ENCODE measurements at regions not wholly inside any gene's neighbourhood (a gene's known extent, or its start where the extent isn't known, plus 50 kb on each side); places are given as distances from the start of the nearest gene placed in this dataset.

GRCh38 chr16:85222155-85222863, 110.0 kb upstream of the CIBAR2 start (continued):
- TF ChIP-seq, protein P1, sequence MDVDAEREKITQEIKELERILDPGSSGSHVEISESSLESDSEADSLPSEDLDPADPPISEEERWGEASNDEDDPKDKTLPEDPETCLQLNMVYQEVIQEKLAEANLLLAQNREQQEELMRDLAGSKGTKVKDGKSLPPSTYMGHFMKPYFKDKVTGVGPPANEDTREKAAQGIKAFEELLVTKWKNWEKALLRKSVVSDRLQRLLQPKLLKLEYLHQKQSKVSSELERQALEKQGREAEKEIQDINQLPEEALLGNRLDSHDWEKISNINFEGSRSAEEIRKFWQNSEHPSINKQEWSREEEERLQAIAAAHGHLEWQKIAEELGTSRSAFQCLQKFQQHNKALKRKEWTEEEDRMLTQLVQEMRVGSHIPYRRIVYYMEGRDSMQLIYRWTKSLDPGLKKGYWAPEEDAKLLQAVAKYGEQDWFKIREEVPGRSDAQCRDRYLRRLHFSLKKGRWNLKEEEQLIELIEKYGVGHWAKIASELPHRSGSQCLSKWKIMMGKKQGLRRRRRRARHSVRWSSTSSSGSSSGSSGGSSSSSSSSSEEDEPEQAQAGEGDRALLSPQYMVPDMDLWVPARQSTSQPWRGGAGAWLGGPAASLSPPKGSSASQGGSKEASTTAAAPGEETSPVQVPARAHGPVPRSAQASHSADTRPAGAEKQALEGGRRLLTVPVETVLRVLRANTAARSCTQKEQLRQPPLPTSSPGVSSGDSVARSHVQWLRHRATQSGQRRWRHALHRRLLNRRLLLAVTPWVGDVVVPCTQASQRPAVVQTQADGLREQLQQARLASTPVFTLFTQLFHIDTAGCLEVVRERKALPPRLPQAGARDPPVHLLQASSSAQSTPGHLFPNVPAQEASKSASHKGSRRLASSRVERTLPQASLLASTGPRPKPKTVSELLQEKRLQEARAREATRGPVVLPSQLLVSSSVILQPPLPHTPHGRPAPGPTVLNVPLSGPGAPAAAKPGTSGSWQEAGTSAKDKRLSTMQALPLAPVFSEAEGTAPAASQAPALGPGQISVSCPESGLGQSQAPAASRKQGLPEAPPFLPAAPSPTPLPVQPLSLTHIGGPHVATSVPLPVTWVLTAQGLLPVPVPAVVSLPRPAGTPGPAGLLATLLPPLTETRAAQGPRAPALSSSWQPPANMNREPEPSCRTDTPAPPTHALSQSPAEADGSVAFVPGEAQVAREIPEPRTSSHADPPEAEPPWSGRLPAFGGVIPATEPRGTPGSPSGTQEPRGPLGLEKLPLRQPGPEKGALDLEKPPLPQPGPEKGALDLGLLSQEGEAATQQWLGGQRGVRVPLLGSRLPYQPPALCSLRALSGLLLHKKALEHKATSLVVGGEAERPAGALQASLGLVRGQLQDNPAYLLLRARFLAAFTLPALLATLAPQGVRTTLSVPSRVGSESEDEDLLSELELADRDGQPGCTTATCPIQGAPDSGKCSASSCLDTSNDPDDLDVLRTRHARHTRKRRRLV (CRISPR knock-in tag; IDR thresholded peaks at IDR 0.05) = no peak
- TF ChIP-seq PAWR (CRISPR knock-in tag; IDR thresholded peaks at IDR 0.05; ENCODE audit: borderline replicate concordance) (no peak), MIXL1 (CRISPR knock-in tag; IDR thresholded peaks at IDR 0.05) (no peak), SALL1 (CRISPR knock-in tag; IDR thresholded peaks at IDR 0.05) (no peak), HOXA9 (CRISPR knock-in tag; IDR thresholded peaks at IDR 0.05; ENCODE audit: borderline replicate concordance) (no peak), GPBP1L1 (CRISPR knock-in tag; IDR thresholded peaks at IDR 0.05) (no peak), ZNF564 (CRISPR knock-in tag; IDR thresholded peaks at IDR 0.05) (no peak), CENPX (CRISPR knock-in tag; IDR thresholded peaks at IDR 0.05) (no peak), ZNF850 (CRISPR knock-in tag; conservative IDR thresholded peaks at IDR 0.05) (no peak), ZNF724P (CRISPR knock-in tag; IDR thresholded peaks at IDR 0.05; ENCODE audit: borderline replicate concordance) (no peak), ZNF7 (CRISPR knock-in tag; IDR thresholded peaks at IDR 0.05) (no peak)
- TF ChIP-seq, protein P2, sequence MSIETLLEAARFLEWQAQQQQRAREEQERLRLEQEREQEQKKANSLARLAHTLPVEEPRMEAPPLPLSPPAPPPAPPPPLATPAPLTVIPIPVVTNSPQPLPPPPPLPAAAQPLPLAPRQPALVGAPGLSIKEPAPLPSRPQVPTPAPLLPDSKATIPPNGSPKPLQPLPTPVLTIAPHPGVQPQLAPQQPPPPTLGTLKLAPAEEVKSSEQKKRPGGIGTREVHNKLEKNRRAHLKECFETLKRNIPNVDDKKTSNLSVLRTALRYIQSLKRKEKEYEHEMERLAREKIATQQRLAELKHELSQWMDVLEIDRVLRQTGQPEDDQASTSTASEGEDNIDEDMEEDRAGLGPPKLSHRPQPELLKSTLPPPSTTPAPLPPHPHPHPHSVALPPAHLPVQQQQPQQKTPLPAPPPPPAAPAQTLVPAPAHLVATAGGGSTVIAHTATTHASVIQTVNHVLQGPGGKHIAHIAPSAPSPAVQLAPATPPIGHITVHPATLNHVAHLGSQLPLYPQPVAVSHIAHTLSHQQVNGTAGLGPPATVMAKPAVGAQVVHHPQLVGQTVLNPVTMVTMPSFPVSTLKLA (IDR thresholded peaks at IDR 0.05) = no peak
- TF ChIP-seq, protein P3, sequence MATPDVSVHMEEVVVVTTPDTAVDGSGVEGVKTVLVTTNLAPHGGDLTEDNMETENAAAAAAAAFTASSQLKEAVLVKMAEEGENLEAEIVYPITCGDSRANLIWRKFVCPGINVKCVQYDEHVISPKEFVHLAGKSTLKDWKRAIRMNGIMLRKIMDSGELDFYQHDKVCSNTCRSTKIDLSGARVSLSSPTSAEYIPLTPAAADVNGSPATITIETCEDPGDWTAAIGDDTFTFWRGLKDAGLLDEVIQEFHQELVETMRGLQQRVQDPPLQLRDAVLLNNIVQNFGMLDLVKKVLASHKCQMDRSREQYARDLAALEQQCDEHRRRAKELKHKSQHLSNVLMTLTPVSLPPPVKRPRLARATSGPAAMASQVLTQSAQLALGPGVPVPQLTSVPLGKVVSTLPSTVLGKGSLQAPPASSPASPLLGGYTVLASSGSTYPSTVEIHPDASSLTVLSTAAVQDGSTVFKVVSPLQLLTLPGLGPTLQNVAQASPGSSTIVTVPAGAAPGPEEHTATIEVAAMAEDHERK (CRISPR knock-in tag; IDR thresholded peaks at IDR 0.05; ENCODE audit: low read depth) = no peak
- TF ChIP-seq, protein P4, sequence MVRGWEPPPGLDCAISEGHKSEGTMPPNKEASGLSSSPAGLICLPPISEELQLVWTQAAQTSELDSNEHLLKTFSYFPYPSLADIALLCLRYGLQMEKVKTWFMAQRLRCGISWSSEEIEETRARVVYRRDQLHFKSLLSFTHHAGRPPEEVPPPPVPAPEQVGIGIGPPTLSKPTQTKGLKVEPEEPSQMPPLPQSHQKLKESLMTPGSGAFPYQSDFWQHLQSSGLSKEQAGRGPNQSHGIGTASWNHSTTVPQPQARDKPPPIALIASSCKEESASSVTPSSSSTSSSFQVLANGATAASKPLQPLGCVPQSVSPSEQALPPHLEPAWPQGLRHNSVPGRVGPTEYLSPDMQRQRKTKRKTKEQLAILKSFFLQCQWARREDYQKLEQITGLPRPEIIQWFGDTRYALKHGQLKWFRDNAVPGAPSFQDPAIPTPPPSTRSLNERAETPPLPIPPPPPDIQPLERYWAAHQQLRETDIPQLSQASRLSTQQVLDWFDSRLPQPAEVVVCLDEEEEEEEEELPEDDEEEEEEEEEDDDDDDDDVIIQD (CRISPR knock-in tag; IDR thresholded peaks at IDR 0.05; ENCODE audit: low read depth) = no peak
- TF ChIP-seq, protein P5, sequence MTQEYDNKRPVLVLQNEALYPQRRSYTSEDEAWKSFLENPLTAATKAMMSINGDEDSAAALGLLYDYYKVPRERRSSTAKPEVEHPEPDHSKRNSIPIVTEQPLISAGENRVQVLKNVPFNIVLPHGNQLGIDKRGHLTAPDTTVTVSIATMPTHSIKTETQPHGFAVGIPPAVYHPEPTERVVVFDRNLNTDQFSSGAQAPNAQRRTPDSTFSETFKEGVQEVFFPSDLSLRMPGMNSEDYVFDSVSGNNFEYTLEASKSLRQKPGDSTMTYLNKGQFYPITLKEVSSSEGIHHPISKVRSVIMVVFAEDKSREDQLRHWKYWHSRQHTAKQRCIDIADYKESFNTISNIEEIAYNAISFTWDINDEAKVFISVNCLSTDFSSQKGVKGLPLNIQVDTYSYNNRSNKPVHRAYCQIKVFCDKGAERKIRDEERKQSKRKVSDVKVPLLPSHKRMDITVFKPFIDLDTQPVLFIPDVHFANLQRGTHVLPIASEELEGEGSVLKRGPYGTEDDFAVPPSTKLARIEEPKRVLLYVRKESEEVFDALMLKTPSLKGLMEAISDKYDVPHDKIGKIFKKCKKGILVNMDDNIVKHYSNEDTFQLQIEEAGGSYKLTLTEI (CRISPR knock-in tag; conservative IDR thresholded peaks at IDR 0.05) = no peak
